ENCODE measurements at regions not wholly inside any gene's neighbourhood (a gene's known extent, or its start where the extent isn't known, plus 50 kb on each side); places are given as distances from the start of the nearest gene placed in this dataset.

- no peak for TF ChIP-seq CTCF (IDR thresholded peaks at IDR 0.05)
- no peak for TF ChIP-seq POLR2A (IDR thresholded peaks at IDR 0.05)
Observed at GRCh38 chr6:88442737-88443136, 276.6 kb upstream of the CNR1 start.

Data from right lobe of liver (tissue), 4 donors.